ENCODE measurements at regions not wholly inside any gene's neighbourhood (a gene's known extent, or its start where the extent isn't known, plus 50 kb on each side); places are given as distances from the start of the nearest gene placed in this dataset.
"Not testable (repeated sequence)": the region's sequence is repeated elsewhere in the genome, so short reads cannot be mapped to it uniquely, and the experiment has no call there.

DNA sequence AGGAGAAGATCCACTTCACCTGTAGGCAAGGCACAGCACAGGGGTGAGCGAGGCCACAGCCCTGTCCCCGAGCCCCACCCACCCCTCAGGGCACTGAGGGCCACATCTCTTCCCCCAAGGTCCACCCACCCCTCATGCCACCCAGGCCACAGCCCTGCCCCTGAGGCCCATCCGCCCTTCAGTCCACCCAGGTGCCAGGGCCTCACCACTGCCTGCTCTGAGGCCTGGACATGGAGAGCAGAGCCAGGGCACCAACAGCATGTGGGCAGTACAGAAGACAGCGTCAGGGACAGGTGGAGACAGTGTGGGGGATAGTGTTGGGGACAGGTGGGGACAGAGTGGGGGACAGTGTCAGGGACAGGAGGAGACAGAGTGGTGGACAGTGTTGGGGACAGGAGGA lies 138.3 kb downstream of the TMEM121 start:
- Mint-ChIP-seq H3K27ac (no peak overlapping the region), H3K9me3 (peaks cover 0 to 15% (median 12%) of the 10 kb centered on the region in 9 donors), H3K4me1 (peaks cover 0 to 2% (median 0%) of the 10 kb centered on the region in 4 donors), H3K36me3 (peaks cover 0 to 8% (median 0%) of the 10 kb centered on the region in 3 donors), H3K4me3 (no peak overlapping the region), H3K27me3 (peaks cover 8 to 15% (median 14%) of the 10 kb centered on the region in 5 donors)
- DNase-seq (no peak), ATAC-seq (no peak)
- POLR2A ChIA-PET = no interaction called here

DNA sequence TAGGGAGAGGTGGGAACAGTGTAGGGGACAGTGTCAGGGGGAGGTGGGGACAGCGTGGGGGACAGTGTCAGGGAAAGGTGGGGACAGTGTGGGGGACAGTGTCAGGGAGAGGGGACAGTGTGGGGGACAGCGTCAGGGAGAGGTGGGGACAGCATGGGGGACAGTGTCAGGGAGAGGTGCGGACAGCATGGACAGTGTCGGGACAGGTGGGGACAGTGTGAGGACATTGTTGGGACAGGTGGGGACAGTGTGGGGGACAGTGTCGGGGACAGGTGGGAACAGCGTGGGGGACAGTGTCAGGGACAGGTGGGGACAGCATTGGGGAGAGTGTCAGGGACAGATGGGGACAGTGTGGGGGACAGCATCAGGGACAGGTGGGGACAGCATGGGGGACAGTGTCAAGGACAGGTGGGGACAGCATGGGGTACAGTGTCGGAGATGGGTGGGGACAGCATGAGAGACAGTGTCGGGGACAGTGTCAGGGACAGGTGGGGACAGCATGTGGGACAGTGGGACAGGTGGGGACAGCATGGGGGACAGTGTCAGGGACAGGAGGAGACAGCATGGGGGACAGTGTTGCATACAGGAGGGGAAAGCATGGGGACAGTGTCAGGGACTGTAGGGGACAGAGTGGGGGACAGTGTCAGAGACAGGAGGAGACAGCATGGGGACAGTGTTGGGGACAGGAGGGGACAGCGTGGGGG lies 139.0 kb downstream of the TMEM121 start:
- Mint-ChIP-seq H3K27me3 (peaks cover 3 to 12% (median 7%) of the 10 kb centered on the region in 5 donors), H3K27ac (no peak overlapping the region), H3K4me1 (peaks cover 0 to 2% (median 0%) of the 10 kb centered on the region in 4 donors), H3K36me3 (peaks cover 0 to under 1% (median 0%) of the 10 kb centered on the region in 3 donors), H3K9me3 (peaks cover 0 to 8% (median 5%) of the 10 kb centered on the region in 9 donors), H3K4me3 (no peak overlapping the region)
- POLR2A ChIA-PET = no interaction called here
- DNase-seq = peak in 1 of 10 donors; percentile 60
- no peak for ATAC-seq

DNA sequence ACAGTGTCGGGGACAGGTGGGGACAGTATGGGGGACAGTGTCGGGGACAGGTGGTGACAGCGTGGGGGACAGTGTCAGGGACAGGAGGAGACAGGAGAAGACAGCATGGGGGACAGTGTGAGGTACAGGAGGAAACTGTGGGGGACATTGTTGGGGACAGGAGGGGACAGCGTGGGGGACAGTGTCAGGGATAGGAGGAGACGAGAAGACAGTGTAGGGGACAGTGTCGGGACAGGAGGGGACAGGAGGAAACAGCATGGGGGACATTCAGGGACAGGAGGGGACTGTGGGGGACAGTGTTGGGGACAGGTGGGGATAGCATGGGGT lies 139.5 kb downstream of the TMEM121 start:
- Mint-ChIP-seq H3K27me3 (peaks cover under 1 to 7% (median 2%) of the 10 kb centered on the region in 5 donors), H3K36me3 (no peaks in the 10 kb centered on the region), H3K27ac (no peak overlapping the region), H3K4me3 (no peak overlapping the region), H3K9me3 (peaks cover 0 to 3% (median 1%) of the 10 kb centered on the region in 9 donors), H3K4me1 (no peaks in the 10 kb centered on the region)
- ATAC-seq = no peak
- peak in 1 of 10 donors; percentile 61 for DNase-seq
- POLR2A ChIA-PET = no interaction called here

DNA sequence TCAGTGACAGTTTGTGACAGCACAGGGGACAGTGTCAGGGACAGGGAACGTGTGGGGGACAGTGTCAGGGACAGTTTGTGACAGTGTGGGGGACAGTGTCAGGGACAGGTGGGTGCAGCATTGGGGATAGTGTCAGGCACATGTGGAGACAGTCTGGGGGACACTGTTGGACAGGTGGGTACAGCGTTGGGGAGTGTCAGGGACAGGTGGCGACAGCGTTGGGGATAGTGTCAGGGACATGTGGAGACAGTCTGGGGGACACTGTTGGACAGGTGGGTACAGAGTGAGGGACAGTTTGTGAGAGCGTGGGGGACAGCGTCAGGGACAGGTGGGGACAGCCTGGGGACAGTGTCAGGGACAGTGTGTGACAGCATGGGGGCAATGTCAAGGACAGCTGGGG lies 140.0 kb downstream of the TMEM121 start:
- Mint-ChIP-seq H3K9me3 (no peaks in the 10 kb centered on the region), H3K27me3 (peaks cover 0 to 6% (median 0%) of the 10 kb centered on the region in 5 donors), H3K36me3 (no peaks in the 10 kb centered on the region), H3K4me3 (no peak overlapping the region), H3K27ac (no peak overlapping the region), H3K4me1 (no peaks in the 10 kb centered on the region)
- ATAC-seq (no peak), DNase-seq (peak in 1 of 10 donors; percentile 62)
- POLR2A ChIA-PET = no interaction called here

DNA sequence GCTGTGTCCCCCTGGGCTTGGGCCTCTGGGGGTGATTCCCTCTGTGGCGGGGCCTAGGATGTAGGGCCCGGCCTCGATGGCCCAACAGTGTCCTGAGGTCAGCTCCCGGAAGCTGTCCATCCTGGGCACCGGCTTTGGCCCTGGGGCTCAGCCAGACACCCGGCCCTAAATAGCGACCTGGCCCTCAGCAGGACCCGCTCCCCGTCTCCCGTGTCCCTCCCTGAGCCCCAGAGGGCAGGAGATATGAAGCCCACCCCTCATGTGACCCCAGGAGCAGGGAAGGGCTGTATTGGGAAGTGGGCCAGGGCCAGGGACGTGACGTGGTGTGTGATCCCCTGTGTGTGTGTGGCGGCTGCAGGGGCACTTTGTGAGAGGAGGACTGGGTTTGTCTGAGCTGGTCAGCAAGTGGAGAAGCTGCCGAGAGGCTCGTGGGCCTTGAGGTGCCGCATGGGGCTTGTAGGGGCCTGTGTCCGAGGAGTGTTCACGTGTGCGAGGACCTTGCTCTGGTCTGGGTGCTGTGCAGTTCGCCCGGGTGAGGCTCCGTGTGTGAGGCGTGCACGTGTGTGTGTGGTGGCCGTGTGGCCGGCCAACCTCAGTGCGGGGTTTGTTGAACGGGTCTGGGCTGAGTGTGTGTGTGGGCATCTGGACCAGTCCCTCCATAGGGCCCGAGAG lies 140.7 kb downstream of the TMEM121 start:
- H3K4me3 Mint-ChIP-seq, ATAC-seq, H3K27me3 Mint-ChIP-seq, H3K4me1 Mint-ChIP-seq, H3K9me3 Mint-ChIP-seq, H3K27ac Mint-ChIP-seq, POLR2A ChIA-PET, H3K36me3 Mint-ChIP-seq: not testable (repeated sequence)
- DNase-seq = peak in 1 of 10 donors; percentile 57

GRCh38 chr14:105667663-105668020 lies 141.3 kb downstream of the TMEM121 start:
- H3K36me3 Mint-ChIP-seq, ATAC-seq, H3K4me1 Mint-ChIP-seq, H3K4me3 Mint-ChIP-seq, H3K9me3 Mint-ChIP-seq, H3K27me3 Mint-ChIP-seq, H3K27ac Mint-ChIP-seq, POLR2A ChIA-PET: not testable (repeated sequence)
- DNase-seq = peak in 1 of 10 donors; percentile 64

GRCh38 chr14:105668021-105668420 lies 141.6 kb downstream of the TMEM121 start:
- H3K9me3 Mint-ChIP-seq, H3K27me3 Mint-ChIP-seq, H3K36me3 Mint-ChIP-seq, H3K27ac Mint-ChIP-seq, POLR2A ChIA-PET, H3K4me3 Mint-ChIP-seq, H3K4me1 Mint-ChIP-seq, ATAC-seq: not testable (repeated sequence)
- peak in 1 of 10 donors; percentile 64 for DNase-seq

- DNase-seq = peak in 1 of 10 donors; percentile 59
- H3K36me3 Mint-ChIP-seq, H3K4me1 Mint-ChIP-seq, ATAC-seq, POLR2A ChIA-PET, H3K9me3 Mint-ChIP-seq, H3K4me3 Mint-ChIP-seq, H3K27me3 Mint-ChIP-seq: not testable (repeated sequence)
- peak overlapping the region in 1 of 10 donors; percentile 84 for H3K27ac Mint-ChIP-seq
Measured at GRCh38 chr14:105668471-105669230, 142.3 kb downstream of the TMEM121 start.

DNA sequence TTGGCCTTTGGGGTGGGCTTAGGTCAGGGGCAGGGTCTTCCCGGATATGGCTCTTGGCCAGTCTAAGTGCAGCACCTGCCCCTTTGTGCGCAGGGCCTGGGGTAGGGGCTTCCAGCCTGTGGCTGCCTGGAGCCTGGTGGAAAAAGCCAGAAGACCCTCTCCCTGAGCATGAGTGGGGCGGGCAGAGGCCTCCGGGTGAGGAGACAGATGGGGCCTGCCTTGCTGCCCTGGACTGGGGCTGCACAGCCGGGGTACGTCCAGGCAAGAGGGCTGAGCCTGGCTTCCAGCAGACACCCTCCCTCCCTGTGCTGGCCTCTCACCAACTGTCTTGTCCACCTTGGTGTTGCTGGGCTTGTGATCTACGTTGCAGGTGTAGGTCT lies 142.8 kb downstream of the TMEM121 start:
- ATAC-seq, H3K36me3 Mint-ChIP-seq, H3K4me3 Mint-ChIP-seq, H3K9me3 Mint-ChIP-seq, H3K27me3 Mint-ChIP-seq, H3K4me1 Mint-ChIP-seq, POLR2A ChIA-PET: not testable (repeated sequence)
- DNase-seq = peak in 1 of 10 donors; percentile 60
- peak overlapping the region in 1 of 10 donors; percentile 84 for H3K27ac Mint-ChIP-seq

- POLR2A ChIA-PET, H3K27ac Mint-ChIP-seq, H3K4me3 Mint-ChIP-seq, H3K27me3 Mint-ChIP-seq, H3K36me3 Mint-ChIP-seq, H3K9me3 Mint-ChIP-seq, H3K4me1 Mint-ChIP-seq, ATAC-seq: not testable (repeated sequence)
- peak in 1 of 10 donors; percentile 54 for DNase-seq
Measured at GRCh38 chr14:105669646-105670045, 143.3 kb downstream of the TMEM121 start.

GRCh38 chr14:105672450-105673200 lies 146.2 kb downstream of the TMEM121 start:
- H3K36me3 Mint-ChIP-seq, H3K27me3 Mint-ChIP-seq, ATAC-seq, H3K27ac Mint-ChIP-seq, H3K9me3 Mint-ChIP-seq, H3K4me1 Mint-ChIP-seq, H3K4me3 Mint-ChIP-seq, POLR2A ChIA-PET: not testable (repeated sequence)
- DNase-seq = peak in 1 of 10 donors; percentile 54

DNA sequence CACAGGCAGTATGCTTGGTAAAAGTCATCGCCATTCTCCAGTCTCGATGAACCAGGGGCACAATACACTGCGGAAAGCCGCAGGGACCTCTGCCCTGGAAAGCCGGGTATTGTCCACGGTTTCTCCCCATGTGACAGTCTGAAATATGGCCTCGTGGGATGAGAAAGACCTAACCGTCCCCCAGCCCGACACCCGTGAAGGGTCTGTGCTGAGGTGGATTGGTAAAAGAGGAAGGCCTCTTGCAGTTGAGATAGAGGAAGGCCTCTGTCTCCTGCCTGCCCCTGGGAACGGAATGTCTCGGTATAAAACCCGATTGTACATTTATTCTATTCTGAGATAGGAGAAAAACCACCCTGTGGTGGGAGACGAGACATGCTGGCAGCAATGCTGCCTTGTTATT lies 149.1 kb downstream of the TMEM121 start:
- H3K4me1 Mint-ChIP-seq, H3K27me3 Mint-ChIP-seq, H3K9me3 Mint-ChIP-seq, H3K36me3 Mint-ChIP-seq, POLR2A ChIA-PET, ATAC-seq, H3K4me3 Mint-ChIP-seq, DNase-seq: not testable (repeated sequence)
- H3K27ac Mint-ChIP-seq = peak overlapping the region in 1 of 10 donors; percentile 43
